D341Med (cell line): ENCODE measurements at regions not wholly inside any gene's neighbourhood (a gene's known extent, or its start where the extent isn't known, plus 50 kb on each side); places are given as distances from the start of the nearest gene placed in this dataset.
A peak's percentile ranks its signal among the peaks of the same experiment; 100 is the strongest.
"Not testable (repeated sequence)": the region's sequence is repeated elsewhere in the genome, so short reads cannot be mapped to it uniquely, and the experiment has no call there.

Experiments
- DNase-seq: peaks from one replicate; pipeline ENCODE4 v3.0.0; 2012; ENCODE audit warnings: low spot score

GRCh38 chr6:170147832-170148708 is 142.8 kb downstream of the DLL1 start:
- DNase-seq, result no peak

GRCh38 chr6:170147056-170147787 is 143.7 kb downstream of the DLL1 start:
- DNase-seq, result no peak

GRCh38 chr6:170146640-170147039 is 144.2 kb downstream of the DLL1 start:
- no peak for DNase-seq

- not testable (repeated sequence) for DNase-seq
Measured at GRCh38 chr6:170146131-170146530, 144.7 kb downstream of the DLL1 start.

- not testable (repeated sequence) for DNase-seq
Measured at GRCh38 chr6:170145716-170146115, 145.2 kb downstream of the DLL1 start.

GRCh38 chr6:170145272-170145592 is 145.6 kb downstream of the DLL1 start:
- no peak for DNase-seq

GRCh38 chr6:170144571-170145271 is 146.2 kb downstream of the DLL1 start:
- DNase-seq, result no peak

- DNase-seq, result no peak
Measured at GRCh38 chr6:170143401-170144150, 147.3 kb downstream of the DLL1 start.

GRCh38 chr6:170142559-170142958 is 148.3 kb downstream of the DLL1 start:
- DNase-seq, result no peak

- DNase-seq, result not testable (repeated sequence)
Measured at GRCh38 chr6:170141061-170141460, 149.8 kb downstream of the DLL1 start.

- no peak for DNase-seq
Measured at GRCh38 chr6:170140129-170140528, 150.7 kb downstream of the DLL1 start.

GRCh38 chr6:170139531-170139930 is 151.3 kb downstream of the DLL1 start:
- DNase-seq, result peak; percentile 11

GRCh38 chr6:170139046-170139445 is 151.8 kb downstream of the DLL1 start:
- DNase-seq, result not testable (repeated sequence)

GRCh38 chr6:170137911-170138910 is 152.7 kb downstream of the DLL1 start:
- DNase-seq, result no peak

- no peak for DNase-seq
Measured at GRCh38 chr6:170137176-170137891, 153.5 kb downstream of the DLL1 start.

- DNase-seq, result peak; percentile 22
Measured at GRCh38 chr6:170136541-170137175, 154.2 kb downstream of the DLL1 start.

- DNase-seq, result peak; percentile 8
Measured at GRCh38 chr6:170135821-170136471, 154.9 kb downstream of the DLL1 start.

GRCh38 chr6:170135461-170135820 is 155.4 kb downstream of the DLL1 start:
- no peak for DNase-seq
